ENCODE measurements at regions not wholly inside any gene's neighbourhood (a gene's known extent, or its start where the extent isn't known, plus 50 kb on each side); places are given as distances from the start of the nearest gene placed in this dataset.

DNA sequence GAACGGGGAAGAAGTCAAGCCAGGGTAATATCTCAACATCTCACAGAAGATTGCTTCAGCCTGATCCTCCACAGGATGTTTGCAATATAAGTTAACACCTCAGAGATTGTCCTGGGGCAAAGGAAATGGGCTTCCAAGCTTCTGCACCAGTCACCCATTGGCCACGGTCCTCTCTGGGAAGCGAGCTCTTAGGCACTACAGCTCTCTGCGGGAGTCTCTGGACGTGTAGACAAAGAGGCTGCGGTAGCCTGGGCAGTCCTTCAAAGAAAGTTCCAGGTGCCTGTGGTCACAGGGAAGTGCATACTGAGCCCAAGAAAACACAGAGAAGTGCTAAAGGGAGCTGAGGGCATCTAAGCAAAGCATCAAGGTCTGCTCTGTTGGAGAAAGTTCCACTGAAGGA, 805.7 kb downstream of the DIAPH3 start:
- TF ChIP-seq GATA2 (IDR thresholded peaks at IDR 0.05; ENCODE audit: low read depth, low read length) (no peak), GATA3 (IDR thresholded peaks at IDR 0.05; ENCODE audit: low read depth, low read length) (no peak)

Measured in SH-SY5Y (cell line).